GM12874 (cell line): ENCODE measurements at regions not wholly inside any gene's neighbourhood (a gene's known extent, or its start where the extent isn't known, plus 50 kb on each side); places are given as distances from the start of the nearest gene placed in this dataset.

Experiments
- TF ChIP-seq, protein P1 (sequence below): IDR thresholded peaks from 2 replicates; pipeline ENCODE4 v1.5.1; 2011; ENCODE audit warnings: low read depth, mild to moderate bottlenecking, control low read depth, low read length, moderate library complexity; ENCODE audit not compliant: insufficient read depth

- TF ChIP-seq, protein P1, sequence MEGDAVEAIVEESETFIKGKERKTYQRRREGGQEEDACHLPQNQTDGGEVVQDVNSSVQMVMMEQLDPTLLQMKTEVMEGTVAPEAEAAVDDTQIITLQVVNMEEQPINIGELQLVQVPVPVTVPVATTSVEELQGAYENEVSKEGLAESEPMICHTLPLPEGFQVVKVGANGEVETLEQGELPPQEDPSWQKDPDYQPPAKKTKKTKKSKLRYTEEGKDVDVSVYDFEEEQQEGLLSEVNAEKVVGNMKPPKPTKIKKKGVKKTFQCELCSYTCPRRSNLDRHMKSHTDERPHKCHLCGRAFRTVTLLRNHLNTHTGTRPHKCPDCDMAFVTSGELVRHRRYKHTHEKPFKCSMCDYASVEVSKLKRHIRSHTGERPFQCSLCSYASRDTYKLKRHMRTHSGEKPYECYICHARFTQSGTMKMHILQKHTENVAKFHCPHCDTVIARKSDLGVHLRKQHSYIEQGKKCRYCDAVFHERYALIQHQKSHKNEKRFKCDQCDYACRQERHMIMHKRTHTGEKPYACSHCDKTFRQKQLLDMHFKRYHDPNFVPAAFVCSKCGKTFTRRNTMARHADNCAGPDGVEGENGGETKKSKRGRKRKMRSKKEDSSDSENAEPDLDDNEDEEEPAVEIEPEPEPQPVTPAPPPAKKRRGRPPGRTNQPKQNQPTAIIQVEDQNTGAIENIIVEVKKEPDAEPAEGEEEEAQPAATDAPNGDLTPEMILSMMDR, result no peak
Measured at GRCh38 chr1:232146514-232146913, 483.4 kb downstream of the SIPA1L2 start.

GRCh38 chr1:232145768-232146167, 484.2 kb downstream of the SIPA1L2 start:
- TF ChIP-seq, protein P1, result no peak

DNA sequence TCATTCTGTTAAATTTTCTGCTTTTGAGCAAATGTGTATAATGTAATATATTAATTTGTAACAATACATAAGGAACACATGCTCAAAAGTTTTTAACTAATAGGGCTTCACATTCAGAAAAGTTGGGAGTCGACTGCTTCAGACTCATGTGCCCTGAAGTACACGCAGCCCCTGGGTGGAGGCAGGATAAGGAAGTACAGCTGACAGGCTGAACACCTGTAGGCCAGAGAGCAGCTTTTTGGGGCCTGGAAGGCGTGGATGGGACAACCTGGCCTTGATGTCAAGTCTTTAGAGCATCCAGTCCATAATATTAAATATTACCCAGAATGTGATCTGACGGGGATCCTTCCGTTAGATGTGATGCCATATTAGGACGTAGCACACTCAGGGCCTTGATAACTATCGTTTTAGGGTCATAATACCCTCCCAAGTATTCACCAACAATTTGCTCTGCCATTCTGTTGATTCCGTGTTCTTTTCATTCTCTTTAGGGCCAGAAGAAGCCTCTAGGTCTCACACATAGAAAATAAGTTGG, 485.2 kb downstream of the SIPA1L2 start:
- TF ChIP-seq, protein P1, result no peak

DNA sequence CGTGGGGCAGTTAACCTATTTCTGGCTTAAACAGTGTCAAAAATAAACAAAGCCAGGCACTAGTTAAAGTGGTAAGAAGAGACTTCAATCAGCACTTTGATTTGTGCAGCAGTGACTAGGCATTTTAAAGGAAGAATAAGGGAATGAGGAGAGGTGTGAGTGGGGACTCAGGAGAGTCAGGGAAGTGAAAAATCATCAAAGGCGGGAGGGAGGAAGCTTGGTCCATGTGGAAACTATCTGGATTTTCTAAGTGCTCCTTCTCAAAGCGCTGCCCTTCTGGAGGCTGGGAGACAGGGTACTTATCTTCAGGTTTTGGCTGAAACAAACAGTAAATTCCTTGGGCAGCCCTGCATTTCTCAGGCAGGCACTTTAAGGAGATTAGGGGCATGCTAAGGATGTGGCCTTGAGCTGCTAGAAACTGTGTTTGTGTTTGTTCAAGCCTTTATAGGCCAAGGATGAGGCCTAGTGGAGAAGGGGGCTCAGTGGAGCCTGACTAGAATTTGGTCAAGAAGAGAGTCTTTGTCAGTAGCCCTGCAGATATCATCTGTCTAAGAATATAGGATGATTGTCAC, 486.5 kb downstream of the SIPA1L2 start:
- TF ChIP-seq, protein P1, result no peak

GRCh38 chr1:232142403-232143314, 487.3 kb downstream of the SIPA1L2 start:
- TF ChIP-seq, protein P1, result no peak

- TF ChIP-seq, protein P1, result no peak
Measured at GRCh38 chr1:232140419-232141166, 489.3 kb downstream of the SIPA1L2 start.

- TF ChIP-seq, protein P1, result no peak
Measured at GRCh38 chr1:232139444-232139843, 490.5 kb downstream of the SIPA1L2 start.
